Astrocyte of the hippocampus (primary cell): ENCODE measurements at regions not wholly inside any gene's neighbourhood (a gene's known extent, or its start where the extent isn't known, plus 50 kb on each side); places are given as distances from the start of the nearest gene placed in this dataset.

Experiments used
- DNase-seq: peaks from one replicate; pipeline ENCODE4 v3.0.0; 2011; ENCODE audit warnings: low read depth, low spot score

DNA sequence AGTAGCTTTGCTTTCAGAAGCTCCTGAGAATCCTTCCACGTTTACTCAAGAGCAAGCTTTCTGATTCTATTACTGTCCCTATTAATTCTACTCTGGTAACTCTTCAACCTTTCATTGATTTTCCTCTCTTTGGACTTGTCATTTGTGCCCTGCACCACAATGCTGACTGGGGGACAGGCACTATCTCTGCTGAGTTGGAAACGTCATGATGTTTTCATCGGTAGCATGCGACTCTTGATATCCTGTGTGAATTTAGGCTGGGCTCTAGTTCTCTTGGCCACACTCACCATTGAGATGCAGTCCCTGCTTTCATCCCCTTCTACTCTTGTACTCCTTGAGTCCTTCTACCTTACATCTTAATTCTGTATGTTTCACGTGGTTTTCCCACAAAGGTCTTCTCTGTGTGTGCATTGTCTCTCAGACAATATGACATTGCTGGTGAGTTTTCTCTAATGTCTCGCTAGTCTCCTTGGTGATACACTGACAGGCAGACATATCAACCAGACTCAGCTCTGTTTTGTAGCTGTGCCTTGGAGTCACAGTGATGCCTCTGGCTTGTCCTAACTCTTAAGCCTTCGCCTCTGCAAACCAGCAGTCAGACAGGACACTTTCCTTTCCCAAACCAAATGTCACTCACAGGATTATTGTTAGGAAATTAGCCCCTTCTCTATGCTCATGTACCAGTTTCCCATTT is 223.6 kb upstream of the ADGRL2 start:
- DNase-seq, result no peak

DNA sequence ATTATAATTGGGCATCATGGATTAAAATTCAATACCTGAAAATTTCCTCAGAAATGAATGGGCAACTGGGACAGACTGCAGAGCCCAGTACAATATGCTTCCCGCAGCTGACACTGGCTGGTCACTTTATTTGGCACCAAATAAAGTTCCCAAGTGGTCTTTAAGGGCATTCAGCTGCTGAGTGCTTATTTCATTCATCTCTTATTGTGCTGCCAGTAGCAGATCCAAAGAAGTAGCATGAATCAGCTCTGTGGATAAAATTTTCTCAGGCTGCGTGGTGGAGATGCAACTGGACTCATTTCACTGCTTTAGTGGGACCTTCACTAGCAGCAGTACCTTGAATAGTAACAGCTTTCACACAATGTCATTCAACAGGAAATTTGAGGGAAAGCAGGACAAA is 226.3 kb upstream of the ADGRL2 start:
- DNase-seq, result peak; percentile 15

DNA sequence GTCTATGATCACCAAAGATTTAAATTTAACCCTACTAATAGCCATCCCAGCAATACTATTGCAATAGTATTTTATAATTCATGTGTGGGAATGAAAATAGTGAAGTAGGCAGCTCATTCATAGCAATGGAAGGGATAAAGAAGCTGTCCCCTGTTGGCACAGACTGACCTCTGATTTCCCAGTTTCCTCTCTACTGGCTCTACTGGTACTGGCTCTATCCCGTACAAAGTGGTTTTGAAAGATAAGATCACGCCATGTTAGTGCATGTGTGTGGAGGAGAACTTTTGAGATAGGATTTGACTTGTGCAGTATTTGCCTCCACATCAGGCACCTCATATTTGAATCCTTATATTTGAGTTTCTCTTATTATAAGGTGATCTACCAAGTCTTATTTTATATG is 227.3 kb upstream of the ADGRL2 start:
- DNase-seq, result no peak

DNA sequence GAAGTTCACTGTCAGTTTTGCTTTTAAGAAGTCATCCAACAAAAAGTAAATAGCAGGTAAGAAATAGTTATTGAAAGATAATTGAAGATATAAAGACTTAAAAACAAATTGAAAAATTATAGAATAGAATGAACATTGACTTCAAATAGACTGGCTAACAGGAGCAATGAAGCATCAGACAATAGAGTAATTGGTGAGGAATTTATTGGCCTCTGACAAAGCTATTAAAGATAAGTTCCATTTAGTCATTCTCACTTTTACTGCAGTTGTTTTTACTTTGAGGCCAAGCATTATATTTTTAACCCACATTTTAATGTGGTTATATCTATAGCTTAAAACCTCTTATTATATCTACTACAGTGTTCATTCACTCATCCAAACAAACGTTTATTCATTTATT is 228.8 kb upstream of the ADGRL2 start:
- no peak for DNase-seq

DNA sequence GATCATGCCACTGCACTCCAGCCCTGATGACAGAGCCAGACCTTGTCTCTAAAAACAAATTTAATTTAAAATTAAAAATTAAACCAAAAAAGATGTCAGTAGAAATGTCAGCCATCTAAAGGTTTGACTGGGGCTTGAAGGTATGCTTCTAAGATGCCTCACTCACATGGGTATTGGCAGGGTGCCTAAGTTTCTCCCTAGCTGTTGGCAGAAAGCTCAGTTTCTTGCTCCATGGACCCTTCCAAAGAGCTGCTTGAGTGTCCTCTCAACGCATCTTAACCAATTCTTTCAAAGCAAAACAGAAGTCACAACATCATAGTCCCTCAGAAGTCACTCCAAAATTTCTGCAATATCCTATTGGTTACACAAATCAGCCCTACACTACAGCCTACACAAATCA is 231.0 kb upstream of the ADGRL2 start:
- DNase-seq, result no peak

DNA sequence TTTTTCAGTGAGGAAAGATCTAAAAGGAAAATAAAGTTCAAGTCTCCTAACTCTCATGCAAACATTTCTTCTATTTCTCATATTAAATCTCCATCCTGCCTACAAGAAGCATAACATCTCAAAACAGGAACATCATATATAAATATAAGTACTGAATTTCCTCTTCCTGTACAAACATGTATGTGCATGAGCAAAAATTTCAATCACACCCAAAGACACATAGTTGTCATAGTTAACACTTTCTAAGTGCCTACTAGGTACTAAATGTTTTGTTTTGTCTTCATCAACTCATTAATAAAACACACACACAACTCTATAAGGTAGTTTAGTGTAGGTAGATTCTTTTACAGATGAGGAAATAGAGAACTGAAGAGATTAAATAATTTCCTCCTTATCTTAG is 237.1 kb upstream of the ADGRL2 start:
- no peak for DNase-seq

DNA sequence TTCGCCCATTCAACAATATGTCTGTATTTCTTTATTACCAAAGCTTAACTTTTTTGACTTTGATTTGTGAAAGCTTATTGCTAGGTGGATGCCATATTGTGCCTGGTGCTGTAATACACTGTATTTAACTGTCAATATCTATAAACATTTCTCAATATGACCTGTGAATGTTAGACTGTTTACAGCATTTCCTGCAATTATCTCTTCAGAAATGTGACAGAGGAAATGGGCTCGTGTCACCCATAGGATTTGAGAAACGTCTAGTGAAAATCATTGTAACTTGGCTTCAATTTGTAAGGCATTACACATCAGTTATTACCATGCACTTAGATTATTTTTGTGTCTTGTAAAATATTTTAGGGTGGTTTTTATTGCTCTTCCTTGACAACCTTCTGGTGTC is 237.8 kb upstream of the ADGRL2 start:
- DNase-seq, result no peak

DNA sequence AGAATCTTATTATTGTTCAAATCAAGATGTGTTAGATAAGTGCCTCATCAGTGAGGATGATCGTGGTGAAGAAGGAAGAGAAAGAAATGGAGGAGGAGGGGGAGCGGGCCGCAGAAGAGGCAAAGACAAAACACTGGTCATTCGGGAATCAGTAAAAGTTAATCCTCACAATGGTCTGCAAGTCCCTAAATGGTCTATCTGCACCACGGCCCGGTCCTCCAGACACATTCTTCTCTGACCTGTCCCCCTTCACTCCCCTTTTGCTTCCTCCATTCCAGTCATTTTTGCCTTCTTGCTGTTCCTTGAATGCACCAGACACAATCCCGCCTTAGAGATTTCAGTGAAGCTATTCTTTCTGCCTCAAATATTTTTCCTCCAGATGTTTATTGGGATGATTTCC is 240.1 kb upstream of the ADGRL2 start:
- DNase-seq, result no peak

DNA sequence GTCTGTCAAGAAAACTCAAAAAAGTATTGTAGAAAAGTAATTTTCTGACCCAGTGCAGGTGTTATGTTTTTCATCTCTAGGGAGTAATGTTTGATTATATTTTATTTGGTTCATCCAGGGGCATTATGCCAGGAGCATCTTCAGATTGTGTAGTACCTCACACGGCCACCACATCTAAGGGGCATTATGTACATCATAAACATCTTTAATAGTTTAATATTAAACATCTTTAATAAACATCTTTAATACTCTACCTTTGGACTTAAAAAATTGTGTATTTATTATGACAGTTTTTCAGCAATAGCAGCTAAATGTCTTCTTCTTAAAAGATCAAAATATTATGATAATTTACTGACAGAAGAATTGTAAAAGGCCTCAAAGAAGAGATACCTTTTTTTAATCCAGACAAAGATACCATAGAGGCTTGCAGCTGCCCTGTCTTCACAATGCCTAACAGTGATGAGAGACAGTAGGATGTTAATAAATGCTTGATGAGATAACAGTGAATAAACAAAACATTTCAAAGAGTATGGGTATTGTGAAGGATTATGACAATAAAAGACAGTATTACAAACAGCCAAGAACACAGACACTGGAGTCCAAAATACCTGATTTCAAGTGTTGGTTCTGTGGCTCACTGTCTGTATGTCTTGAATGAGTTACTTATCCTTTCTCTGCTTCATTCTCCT is 240.9 kb upstream of the ADGRL2 start:
- DNase-seq, result no peak

DNA sequence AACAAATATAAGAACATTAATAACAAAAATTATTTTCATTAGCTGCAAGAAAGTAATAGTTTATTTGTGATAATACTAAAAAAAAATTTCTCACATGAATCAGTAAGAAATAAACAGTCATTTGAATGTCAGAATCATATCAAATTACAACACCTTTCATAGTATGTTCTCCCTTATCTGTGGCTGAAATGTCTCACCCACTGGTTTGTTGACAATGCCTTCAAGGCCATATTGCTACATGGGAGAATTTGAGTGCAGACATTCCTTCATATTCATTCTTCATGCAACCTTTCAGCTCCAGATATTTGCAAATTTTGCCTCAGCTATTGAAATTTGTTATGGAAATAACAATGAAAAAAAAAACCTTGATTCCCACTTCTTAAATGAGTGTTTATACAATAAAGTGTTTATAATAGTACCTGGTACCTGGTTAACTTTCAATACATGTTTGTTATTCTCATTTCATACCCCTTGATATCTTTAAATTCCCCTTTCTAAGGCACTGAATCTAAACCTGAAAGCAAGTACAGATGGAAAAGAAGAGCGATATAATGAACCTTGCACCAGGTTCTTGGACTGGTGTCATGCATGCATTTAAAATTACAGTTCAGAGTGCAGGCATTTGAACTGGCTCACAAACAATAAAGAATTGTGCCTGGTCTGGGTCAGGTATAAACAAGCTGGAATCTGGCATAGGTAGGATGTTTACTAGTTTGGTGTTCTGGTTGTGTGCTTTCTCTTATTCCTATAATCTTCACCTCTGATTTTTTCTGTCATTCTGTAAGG is 242.2 kb upstream of the ADGRL2 start:
- no peak for DNase-seq

DNA sequence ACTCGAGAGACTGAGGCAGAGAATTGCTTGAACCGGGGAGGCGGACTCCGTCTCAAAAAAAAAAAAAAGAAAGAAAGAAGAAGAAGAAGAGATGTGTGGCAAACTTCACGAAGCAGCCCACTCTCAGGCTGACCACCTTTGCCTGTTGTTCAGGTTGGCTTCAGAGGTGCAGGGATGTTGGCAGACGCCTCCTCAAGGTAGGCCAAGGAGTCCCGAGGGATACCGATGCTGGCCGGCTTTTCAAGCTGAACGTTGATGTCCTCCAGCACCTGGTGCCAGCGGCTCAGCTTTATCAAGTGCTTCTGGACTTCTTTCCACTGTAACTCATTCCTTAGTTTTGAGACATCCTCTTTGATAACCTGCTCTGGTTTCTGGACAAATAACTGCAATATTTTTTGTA is 243.8 kb upstream of the ADGRL2 start:
- no peak for DNase-seq

DNA sequence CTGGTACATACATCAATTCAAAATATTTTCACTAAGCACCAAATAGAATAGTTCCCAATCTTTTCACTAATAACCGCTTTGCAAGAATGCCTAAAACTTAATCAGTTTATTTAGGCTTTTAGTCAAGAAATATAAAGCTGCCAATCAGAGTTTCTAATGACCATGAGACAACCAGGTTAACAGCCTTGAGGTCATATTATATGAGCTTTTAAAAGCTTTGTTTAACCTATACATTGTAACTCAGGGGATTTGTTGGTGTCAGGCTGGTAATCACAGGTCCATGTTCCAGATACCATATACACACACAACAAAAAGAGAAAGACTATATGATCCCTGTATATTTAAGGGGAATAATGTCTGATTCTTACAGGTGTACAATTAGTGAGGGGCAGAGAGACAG is 246.2 kb upstream of the ADGRL2 start:
- DNase-seq, result no peak

DNA sequence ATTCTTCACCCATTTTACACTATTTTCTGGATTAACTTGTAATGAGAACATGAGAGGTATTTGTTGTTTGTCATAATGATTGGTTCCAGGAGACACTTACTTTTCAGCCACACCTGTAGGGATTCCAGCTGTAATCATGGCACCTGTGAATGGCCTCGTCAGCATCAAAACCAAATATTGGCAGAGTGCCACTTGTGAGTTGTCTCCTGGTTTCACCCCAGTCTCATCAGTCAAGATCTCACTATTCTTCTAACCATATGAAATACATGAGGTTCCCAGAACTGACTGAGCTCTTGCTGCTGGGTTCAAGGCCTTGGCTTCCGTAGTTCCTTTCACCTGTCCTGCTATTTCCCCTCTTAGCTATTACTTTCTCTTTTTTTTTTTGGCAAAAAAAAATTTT is 246.6 kb upstream of the ADGRL2 start:
- DNase-seq, result no peak

DNA sequence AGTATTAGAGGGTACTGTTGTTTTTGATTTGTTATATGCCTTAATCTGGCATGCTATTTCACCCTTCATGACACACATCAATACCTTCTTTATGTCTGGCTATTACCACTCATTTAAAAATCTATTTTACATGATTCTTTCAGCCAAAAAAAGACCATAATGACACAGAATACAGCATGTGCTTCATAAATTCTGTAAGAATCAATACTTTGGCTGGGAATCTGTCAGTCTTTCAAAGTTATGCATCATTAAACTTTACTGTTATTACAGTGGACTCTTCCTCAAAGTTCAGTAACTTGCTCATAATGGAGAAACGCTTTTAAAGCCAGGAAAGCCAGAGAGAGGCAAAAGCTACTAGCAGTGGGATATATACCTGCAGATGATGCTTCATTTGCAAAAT is 247.2 kb upstream of the ADGRL2 start:
- no peak for DNase-seq

DNA sequence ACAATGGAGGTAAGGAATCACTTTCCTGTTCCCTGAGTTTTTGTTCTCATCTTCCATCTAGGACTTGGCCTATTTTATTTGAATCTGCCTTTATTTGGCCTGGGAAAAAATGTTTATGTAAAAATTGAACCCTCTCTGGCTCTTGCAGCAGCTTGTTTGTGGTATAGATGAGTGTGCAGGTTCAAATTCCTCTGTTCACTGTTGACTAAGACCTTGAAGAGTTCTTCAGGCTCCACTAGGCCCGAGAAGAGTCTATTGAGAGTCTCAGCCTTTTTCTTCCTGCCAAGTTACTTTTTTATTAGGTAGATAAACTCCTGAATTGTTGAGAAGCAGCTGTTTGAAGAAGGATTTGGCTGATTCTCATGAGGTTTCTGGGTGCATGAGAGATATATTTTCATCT is 248.8 kb upstream of the ADGRL2 start:
- no peak for DNase-seq

DNA sequence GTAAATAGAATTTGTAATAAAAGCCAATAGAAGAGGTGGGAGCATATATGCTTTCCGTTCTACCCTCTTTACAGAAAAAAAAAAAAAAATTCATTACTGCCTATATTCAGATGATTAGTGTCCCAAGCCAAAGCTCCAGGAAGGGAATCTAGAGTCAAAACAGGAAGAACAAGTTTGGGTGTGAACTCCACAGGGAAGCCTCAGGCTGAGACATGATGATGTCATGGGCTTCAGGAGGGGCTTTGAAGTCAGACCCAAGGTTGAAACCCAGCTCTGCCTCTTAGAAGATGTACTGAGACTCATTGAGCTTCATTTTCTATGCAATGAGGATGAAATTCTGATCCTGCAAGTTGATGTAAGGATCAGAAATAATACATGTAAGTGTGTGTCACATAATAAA is 250.0 kb upstream of the ADGRL2 start:
- no peak for DNase-seq

DNA sequence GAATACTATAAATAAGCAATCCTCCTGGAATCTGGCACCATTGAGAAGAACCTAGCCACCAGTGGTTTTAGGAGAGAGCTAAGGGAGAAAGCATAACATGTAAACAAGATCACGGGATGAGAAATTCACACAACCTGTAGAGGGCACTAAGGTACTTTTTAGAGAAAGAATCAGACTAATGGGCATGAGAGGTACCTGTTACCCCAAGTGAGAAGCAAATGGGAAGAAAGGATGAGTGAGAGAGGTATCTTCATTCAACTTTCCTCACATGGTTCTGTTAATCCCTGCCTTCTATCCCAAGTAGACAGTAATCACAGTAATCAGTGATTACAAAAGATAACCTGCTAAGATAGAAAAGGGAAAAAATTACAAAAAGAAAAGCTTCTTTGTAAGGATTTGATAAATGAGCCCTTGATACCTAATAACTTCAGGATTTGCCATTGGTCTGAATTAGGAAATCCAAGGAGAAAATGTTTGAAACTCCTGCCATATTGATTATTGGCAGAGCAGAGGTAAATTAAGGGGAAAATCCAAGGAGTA is 251.1 kb upstream of the ADGRL2 start:
- peak; percentile 52 for DNase-seq

DNA sequence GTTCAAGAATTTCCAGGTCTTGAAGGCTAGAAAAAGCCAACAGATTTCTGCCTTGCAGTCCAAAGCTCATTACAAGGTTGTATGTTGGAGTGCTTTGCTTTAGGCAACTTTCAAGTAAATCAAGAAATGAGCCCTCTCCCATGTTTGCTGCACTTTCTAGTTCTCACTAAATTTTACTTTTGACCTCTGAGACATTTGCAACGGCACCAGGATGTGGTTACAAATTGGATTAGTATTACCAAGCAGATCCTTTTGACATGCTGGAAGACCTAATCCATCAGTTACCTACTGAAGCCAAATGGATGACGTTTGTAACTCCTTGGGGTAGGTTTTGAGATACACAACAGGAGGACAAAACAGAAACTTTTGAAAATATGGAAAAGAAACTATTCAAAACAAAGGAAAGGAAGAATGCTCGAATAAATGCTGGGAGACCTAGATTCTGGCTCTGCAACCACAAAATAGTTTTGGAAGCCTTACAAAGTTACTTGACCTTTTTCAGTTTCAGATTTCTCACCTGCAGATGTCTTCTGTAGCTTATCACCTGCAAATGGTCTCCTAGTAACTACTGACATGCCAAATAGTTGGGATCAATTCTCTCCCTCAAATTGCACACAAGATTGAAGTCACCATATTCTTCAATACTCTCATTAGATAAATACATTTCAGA is 251.7 kb upstream of the ADGRL2 start:
- DNase-seq, result no peak

DNA sequence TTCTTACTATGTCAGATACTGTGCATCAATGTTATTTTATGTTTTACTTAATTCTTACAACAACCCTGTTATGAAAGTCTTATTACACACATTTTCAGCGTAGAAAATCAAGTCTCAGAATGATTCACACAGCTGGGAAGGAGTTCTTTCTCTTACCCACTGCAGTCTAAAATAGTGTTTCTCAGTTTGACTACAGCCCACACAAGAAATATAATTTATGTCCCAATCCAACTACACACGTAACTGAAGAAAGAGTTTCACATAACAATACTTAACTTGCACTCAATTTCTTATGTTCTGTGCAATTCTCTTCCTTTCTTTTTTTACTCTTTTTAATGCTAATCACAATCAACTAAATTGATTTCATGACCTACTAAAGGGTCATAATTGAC is 252.8 kb upstream of the ADGRL2 start:
- peak; percentile 20 for DNase-seq

DNA sequence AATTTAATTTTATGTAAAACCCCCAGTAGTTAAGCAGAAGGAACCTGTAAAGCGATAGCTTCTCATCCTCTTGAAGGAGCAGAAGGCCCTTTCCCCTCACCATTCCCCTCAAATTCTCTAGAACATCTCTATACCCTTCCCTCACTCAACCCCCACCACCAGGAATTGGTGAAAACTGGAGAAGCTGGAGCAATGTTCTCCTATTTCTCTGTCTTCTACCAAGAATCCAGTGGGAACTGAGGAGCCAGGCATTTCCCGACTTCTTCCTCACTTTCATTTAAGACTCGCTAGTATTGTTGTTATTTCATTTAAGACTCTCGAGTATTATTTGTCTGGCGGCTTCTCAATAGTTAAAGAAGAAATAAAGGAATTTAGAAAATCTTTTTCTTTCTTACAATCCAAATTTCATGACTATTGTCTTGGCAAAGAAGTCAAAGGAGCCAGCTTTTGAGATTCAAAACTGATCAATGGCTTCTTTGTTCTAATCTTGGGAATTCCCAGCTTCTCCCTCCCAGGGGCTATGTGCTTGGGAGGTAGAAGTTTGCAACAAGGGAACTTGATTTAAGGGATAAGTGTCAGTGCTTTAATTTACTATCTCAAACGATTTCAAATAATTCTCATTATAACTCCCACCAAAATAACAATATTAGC is 253.3 kb upstream of the ADGRL2 start:
- DNase-seq, result peak; percentile 39

DNA sequence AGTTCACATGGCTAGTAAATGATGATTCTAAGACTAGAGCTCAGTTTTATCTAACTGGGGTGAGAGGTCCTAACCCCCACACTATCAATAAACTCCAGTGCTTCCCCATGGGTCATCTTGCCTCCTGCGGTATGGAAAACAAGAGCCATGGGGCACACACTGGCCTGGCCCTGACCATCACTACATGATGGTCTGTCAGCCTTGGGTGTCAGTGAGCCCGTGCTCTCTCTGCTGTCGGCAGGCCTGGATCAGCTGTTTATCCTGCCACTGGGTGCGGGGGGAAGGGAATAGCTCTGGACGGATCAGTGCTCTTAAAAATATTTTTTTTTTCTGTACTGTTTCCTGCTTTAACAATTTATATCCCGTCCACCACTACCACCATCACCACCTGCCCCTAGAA is 255.0 kb upstream of the ADGRL2 start:
- DNase-seq, result no peak

DNA sequence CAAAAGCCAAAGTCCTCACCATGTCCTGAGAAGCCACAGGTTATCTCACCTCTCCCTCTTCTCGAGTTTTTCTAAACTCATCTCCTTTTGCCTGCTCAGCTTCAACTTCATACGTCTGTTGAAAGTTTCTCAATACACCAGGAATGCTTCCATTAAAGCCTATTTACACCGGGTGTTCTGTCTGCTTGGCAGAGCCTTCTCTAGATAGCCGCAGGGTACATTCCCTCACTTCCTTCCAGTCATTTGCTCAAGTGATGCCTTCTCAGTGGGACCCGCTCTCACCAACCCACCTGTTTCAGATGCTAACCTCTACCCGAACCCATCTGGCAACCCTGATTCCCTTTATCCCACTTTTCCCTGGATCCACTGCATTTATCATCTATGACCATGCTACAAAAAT is 257.0 kb upstream of the ADGRL2 start:
- no peak for DNase-seq
